Left renal cortex interstitium (tissue), 4 donors: ENCODE measurements at regions not wholly inside any gene's neighbourhood (a gene's known extent, or its start where the extent isn't known, plus 50 kb on each side); places are given as distances from the start of the nearest gene placed in this dataset.
"Not testable (repeated sequence)": the region's sequence is repeated elsewhere in the genome, so short reads cannot be mapped to it uniquely, and the experiment has no call there.

Source experiments
- DNase-seq, 4 donors: peaks; one replicate each; pipeline ENCODE4 v3.0.0-alpha.2; 2013; ENCODE audit warnings: low read depth in 4 of 4, low spot score in 2 of 4, missing footprints in 1 of 4

- no peak for DNase-seq
Observed at GRCh38 chr1:165147799-165148198, 208.7 kb downstream of the LMX1A start.

- peak; percentile 42 to 80 (median 58) for DNase-seq
Observed at GRCh38 chr1:165144757-165145397, 211.6 kb downstream of the LMX1A start.

GRCh38 chr1:165143437-165144065, 213.0 kb downstream of the LMX1A start:
- no peak for DNase-seq

- no peak for DNase-seq
Observed at GRCh38 chr1:165138960-165139359, 217.6 kb downstream of the LMX1A start.

DNA sequence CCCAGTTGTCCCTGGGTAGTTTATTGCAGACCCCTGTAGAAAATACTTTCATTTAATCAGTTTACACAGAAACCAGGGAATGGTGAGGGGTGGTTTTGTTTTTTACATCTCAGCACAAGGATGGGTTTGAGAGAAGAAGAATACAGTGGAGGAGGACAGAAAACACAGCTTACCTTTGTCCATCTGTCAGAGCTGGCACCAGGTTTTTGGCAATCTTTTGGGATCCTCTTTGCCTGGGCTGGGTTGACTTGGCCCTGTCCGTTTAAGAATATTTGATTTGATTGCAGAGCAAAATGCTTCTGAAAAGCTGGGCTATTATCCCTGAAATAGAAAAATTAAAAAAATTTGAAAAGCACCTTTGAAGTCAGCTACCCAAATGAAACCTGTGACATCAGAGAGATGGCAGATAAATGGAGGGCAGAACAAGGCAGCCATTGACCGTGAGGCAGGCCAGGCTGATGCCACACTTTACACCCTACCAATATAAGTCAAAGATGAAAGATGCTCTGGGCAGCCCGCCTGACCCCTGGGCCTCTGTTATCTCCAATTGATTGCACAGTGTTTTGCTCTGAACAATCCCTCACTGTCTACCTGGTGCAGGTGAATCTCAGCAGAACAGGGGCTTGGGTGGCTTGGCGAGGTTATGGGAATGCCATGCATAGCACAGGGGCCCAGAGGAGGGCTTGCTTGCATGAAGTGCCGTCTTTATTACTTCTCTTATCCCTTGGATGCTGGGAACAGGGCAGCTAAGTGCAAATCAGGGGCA, 218.8 kb downstream of the LMX1A start:
- DNase-seq = no peak

- no peak for DNase-seq
Observed at GRCh38 chr1:165134431-165134830, 222.1 kb downstream of the LMX1A start.

GRCh38 chr1:165129568-165130164, 226.8 kb downstream of the LMX1A start:
- DNase-seq = peak in 3 of 4 donors; percentile 35 to 70 (median 37)

DNA sequence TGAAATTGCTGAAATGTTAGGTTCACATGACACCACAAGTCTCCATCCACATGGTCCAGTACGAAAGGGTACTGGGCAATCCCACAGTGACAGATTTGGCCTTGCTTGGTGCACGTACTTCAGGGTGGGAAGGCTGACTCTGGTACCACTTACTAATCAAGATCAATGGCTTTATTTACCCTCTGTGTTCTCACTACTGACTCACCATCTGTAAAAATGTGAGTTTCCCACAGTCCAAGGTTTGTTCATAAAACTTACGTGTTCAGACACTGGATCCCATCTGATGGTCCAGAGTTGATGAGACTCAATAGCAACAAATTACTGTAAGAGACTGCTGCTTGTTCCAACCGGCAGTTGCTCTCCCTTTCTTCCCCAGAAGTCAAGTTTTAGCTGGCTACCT, 231.7 kb downstream of the LMX1A start:
- DNase-seq = no peak

DNA sequence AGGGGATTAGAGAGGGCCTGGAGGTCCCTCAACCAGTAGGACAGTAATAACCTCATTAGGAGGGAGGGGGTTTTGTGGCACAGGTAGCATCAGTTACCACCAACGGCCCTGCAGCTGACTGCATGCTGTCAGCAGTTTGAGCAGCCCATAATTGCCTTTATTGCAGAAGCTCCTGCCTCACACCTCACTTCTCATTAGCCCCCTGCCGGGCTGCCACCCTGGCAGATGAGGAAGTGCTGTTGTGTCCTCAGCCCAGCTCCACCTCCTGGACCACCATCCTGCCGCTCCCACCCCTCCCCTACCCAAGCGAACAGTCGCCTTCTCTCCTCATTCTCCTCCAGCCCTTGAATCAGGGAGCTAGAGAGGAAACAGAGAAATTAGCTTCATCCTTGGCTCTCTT, 237.4 kb downstream of the LMX1A start:
- DNase-seq = no peak

DNA sequence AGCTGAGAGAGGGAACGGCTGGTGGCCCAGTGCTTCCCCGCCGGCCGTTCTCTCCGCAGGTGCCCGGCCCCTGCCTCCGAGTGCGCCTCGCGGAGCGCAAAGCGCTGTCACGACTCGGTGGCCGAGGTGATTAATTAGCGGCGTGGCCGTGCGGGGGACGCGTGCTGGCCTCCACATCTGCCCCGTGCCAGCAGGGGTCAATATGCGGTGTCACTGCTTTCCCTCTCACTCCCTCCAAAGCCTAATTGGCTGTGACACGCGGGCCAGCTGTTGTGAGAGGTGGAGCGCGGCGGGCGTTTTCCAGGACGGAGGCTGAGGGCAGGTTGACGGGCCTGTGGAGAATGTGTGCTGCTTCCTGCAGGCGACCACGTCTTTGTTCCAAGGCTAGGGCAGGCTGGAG, 239.0 kb downstream of the LMX1A start:
- peak in 3 of 4 donors; percentile 31 to 58 (median 39) for DNase-seq

GRCh38 chr1:165116732-165117131, 239.8 kb downstream of the LMX1A start:
- no peak for DNase-seq

- DNase-seq = no peak
Observed at GRCh38 chr1:165116171-165116570, 240.3 kb downstream of the LMX1A start.

GRCh38 chr1:165114889-165115285, 241.6 kb downstream of the LMX1A start:
- no peak for DNase-seq

GRCh38 chr1:165114022-165114888, 242.3 kb downstream of the LMX1A start:
- DNase-seq = peak in 1 of 4 donors; percentile 33

DNA sequence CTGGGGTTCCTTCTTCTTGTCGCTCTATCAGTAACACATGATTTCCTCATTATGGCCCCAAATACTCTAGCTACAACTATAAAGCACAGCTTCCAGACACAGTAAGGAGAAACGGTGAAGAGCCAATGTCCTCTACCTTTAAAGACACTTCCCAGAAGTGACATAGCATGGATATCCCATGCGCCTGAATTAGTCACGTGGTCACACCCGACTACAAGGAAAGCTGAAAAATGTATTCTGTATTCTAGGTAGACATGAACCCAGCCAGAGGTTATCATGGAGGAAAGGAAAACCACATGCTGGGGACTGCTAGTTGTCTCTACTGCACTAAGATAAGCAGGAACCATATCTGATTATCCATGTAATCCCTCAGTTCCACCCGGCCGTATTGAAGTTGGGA, 244.3 kb downstream of the LMX1A start:
- no peak for DNase-seq

DNA sequence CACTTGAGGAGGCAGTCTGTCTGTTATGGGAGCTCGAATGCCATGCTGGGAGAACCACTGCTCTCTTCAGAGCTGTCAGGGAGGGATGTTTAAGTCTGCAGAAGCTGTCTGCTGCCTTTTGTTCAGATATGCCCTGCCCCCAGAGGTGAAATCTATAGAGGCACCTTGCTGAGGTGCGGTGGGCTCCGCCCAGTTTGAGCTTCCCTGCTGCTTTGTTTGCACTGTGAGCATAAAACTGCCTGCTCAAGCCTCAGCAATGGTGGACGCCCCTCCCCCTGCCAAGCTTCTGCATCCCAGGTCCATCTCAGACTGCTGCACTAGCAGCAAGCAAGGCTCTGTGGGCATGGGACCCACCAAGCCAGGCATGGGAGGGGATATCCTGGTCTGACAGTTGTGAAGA, 247.5 kb downstream of the LMX1A start:
- no peak for DNase-seq

- DNase-seq = not testable (repeated sequence)
Observed at GRCh38 chr1:165092542-165093162, 263.9 kb downstream of the LMX1A start.

- no peak for DNase-seq
Observed at GRCh38 chr1:165080253-165080896, 276.1 kb downstream of the LMX1A start.

GRCh38 chr1:165078391-165078790, 278.1 kb downstream of the LMX1A start:
- no peak for DNase-seq
